NB4 (cell line): ENCODE measurements at regions not wholly inside any gene's neighbourhood (a gene's known extent, or its start where the extent isn't known, plus 50 kb on each side); places are given as distances from the start of the nearest gene placed in this dataset.

ENCODE experiments used
- MYC ChIP-seq: IDR thresholded peaks from 2 replicates; pipeline ENCODE4 v1.6.1; 2011; ENCODE audit warnings: low read depth, low read length
- POLR2A ChIP-seq: IDR thresholded peaks from 2 replicates; pipeline ENCODE4 v1.6.1; 2011; ENCODE audit warnings: mild to moderate bottlenecking; ENCODE audit not compliant: insufficient read length; ENCODE audit errors: extremely low read depth
- TF ChIP-seq, protein P1 (sequence below): IDR thresholded peaks from 2 replicates; pipeline ENCODE4 v1.6.1; 2011; ENCODE audit warnings: low read depth, low read length
- TF ChIP-seq, protein P2 (sequence below): IDR thresholded peaks from one replicate; pipeline ENCODE4 v1.5.1; 2012; ENCODE audit warnings: low read depth, low read length

DNA sequence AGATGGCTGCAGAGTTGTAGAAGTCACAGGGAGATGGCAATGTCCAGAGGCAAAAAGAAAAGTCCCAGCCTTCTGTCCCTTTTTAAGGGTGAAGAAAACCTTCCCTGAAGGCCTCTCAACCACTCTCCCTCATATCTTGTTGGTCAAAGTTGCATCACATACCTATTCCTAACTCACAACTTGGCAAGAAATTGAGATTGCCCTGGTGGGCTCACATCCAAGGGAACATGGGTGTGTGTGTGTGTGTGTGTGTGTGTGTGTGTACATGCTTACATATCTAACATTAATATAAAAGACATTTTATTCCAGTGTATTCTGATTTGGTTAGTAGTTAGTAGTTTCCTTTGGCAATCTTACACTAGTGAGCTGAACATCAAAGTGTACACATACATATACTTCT lies 144.3 kb upstream of the SALL4 start:
- TF ChIP-seq, protein P1, sequence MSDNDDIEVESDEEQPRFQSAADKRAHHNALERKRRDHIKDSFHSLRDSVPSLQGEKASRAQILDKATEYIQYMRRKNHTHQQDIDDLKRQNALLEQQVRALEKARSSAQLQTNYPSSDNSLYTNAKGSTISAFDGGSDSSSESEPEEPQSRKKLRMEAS, result no peak
- TF ChIP-seq, protein P2, sequence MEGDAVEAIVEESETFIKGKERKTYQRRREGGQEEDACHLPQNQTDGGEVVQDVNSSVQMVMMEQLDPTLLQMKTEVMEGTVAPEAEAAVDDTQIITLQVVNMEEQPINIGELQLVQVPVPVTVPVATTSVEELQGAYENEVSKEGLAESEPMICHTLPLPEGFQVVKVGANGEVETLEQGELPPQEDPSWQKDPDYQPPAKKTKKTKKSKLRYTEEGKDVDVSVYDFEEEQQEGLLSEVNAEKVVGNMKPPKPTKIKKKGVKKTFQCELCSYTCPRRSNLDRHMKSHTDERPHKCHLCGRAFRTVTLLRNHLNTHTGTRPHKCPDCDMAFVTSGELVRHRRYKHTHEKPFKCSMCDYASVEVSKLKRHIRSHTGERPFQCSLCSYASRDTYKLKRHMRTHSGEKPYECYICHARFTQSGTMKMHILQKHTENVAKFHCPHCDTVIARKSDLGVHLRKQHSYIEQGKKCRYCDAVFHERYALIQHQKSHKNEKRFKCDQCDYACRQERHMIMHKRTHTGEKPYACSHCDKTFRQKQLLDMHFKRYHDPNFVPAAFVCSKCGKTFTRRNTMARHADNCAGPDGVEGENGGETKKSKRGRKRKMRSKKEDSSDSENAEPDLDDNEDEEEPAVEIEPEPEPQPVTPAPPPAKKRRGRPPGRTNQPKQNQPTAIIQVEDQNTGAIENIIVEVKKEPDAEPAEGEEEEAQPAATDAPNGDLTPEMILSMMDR, result no peak
- TF ChIP-seq POLR2A (no peak), MYC (no peak)
